GM23248 (cell line): ENCODE measurements at regions not wholly inside any gene's neighbourhood (a gene's known extent, or its start where the extent isn't known, plus 50 kb on each side); places are given as distances from the start of the nearest gene placed in this dataset.

ENCODE experiments used
- EZH2 ChIP-seq: fragments of 200-600 bp; sonication (generic); IDR thresholded peaks from 2 replicates; pipeline ENCODE4 v1.6.1; 2018; ENCODE audit warnings: antibody characterized with exemption, mild to moderate bottlenecking; ENCODE audit not compliant: insufficient read depth, poor library complexity, severe bottlenecking
- EZH2phosphoT487 ChIP-seq: fragments of 200-600 bp; sonication (generic); IDR thresholded peaks from 2 replicates; pipeline ENCODE4 v1.6.1; 2018; ENCODE audit warnings: antibody characterized with exemption, moderate library complexity, mild to moderate bottlenecking, low read depth; ENCODE audit not compliant: insufficient read depth

- TF ChIP-seq EZH2phosphoT487 (no peak), EZH2 (no peak)
Measured at GRCh38 chr5:121421646-121422045, 430.0 kb upstream of the FTMT start.
